A673 (cell line): ENCODE measurements at regions not wholly inside any gene's neighbourhood (a gene's known extent, or its start where the extent isn't known, plus 50 kb on each side); places are given as distances from the start of the nearest gene placed in this dataset.
"Not testable (repeated sequence)": the region's sequence is repeated elsewhere in the genome, so short reads cannot be mapped to it uniquely, and the experiment has no call there.

ENCODE experiments used
- BruUV-seq: library from RNA; stranded (reverse); fragments of 400-500 nt; replicated peaks from 2 replicates; lab custom pipeline; 2021; lab: Mats Ljungman, UMichigan
- CTCF ChIA-PET: fragments of 300-600 bp; sonication (Branson Sonifier 250); formaldehyde crosslinking; loops from one replicate; lab custom pipeline; 2022; ENCODE audit warnings: antibody characterized with exemption; lab: Charles Lee
- POLR2A ChIA-PET: fragments of 300-600 bp; sonication (Branson Sonifier 250); formaldehyde crosslinking; loops from one replicate; lab custom pipeline; 2022; ENCODE audit warnings: antibody characterized with exemption; ENCODE audit not compliant: low non-redundant PET; lab: Charles Lee
- DNase-seq: peaks from one replicate; pipeline ENCODE4 v3.0.0-alpha.2; 2015; ENCODE audit warnings: low spot score
- H3K27ac ChIP-seq: fragments of 200-600 bp; sonication (generic); 2 replicates; pipeline ENCODE4 v1.5.1; 2016; ENCODE audit warnings: mixed run types, low read depth, mild to moderate bottlenecking, mixed read lengths, antibody characterized with exemption, low read length; ENCODE audit not compliant: poor library complexity, severe bottlenecking
- H3K27me3 ChIP-seq: fragments of 200-600 bp; sonication (generic); replicated peaks from 2 replicates; pipeline ENCODE4 v1.6.1; 2017; ENCODE audit warnings: mixed run types, low read depth, mild to moderate bottlenecking, mixed read lengths, antibody characterized with exemption, low read length; ENCODE audit not compliant: insufficient read depth, poor library complexity
- H3K36me3 ChIP-seq: fragments of 200-600 bp; sonication (generic); 2 replicates; pipeline ENCODE4 v1.6.1; 2016; ENCODE audit warnings: mixed run types, mild to moderate bottlenecking, mixed read lengths, antibody characterized with exemption, low read length; ENCODE audit not compliant: insufficient read depth, poor library complexity, severe bottlenecking
- H3K4me1 ChIP-seq: fragments of 200-600 bp; sonication (generic); 2 replicates; pipeline ENCODE4 v1.6.1; 2017; ENCODE audit warnings: mixed run types, mild to moderate bottlenecking, mixed read lengths, antibody characterized with exemption, low read length; ENCODE audit not compliant: insufficient read depth, poor library complexity, severe bottlenecking
- H3K4me3 ChIP-seq: fragments of 200-600 bp; sonication (generic); 2 replicates; pipeline ENCODE4 v1.5.1; 2016; ENCODE audit warnings: low read depth, mixed run types, mild to moderate bottlenecking, mixed read lengths, low read length; ENCODE audit not compliant: poor library complexity, severe bottlenecking
- H3K9me3 ChIP-seq: fragments of 200-600 bp; sonication (generic); 2 replicates; pipeline ENCODE4 v1.6.1; 2016; ENCODE audit warnings: mixed run types, low read depth, mild to moderate bottlenecking, mixed read lengths, antibody characterized with exemption, low read length; ENCODE audit not compliant: poor library complexity, severe bottlenecking
- EZH2 ChIP-seq: fragments of 200-600 bp; sonication (generic); IDR thresholded peaks from 2 replicates; pipeline ENCODE4 v1.6.1; 2017; ENCODE audit warnings: borderline replicate concordance, low read depth, mild to moderate bottlenecking, mixed read lengths, antibody characterized with exemption, low read length; ENCODE audit not compliant: poor library complexity, severe bottlenecking
- intact Hi-C: fragments of 100-400 bp; cut with micrococcal nuclease; formaldehyde crosslinking; loops from one replicate; pipeline ENCODE4 v1.10.0; 2022; ENCODE audit not compliant: unreplicated experiment
- TF ChIP-seq, protein P1 (sequence below): fragments of 300-800, 200-600 bp; sonication (generic); conservative IDR thresholded peaks from 2 replicates; pipeline ENCODE4 v1.5.1; 2017; ENCODE audit warnings: low read depth, mild to moderate bottlenecking, antibody characterized with exemption, low read length, moderate library complexity, mixed read lengths

DNA sequence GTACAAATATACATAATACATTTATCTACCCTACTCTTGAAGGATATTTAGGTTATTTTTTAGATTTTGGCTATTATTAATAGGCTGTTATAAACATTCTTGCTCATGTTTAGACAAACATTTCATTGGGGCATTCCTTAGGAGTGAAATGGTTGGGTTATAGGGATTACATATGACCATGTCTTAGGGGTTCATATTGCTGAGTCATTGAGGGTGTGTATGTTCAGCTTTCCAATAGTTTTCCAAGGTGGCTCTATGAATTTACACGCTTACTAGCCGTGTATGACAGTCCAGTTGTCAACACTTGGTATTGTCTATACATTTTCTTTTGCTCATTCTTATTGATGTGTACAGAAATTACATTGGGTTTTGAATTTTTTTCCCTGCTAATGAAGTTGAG lies 125.8 kb downstream of the OXSM start:
- no peak for DNase-seq
- H3K27me3 ChIP-seq: no peaks in the 10 kb centered on the region
- H3K36me3 ChIP-seq: no peaks in the 10 kb centered on the region
- no peaks in the 10 kb centered on the region for H3K4me1 ChIP-seq
- no peak for TF ChIP-seq EZH2
- TF ChIP-seq, protein P1, sequence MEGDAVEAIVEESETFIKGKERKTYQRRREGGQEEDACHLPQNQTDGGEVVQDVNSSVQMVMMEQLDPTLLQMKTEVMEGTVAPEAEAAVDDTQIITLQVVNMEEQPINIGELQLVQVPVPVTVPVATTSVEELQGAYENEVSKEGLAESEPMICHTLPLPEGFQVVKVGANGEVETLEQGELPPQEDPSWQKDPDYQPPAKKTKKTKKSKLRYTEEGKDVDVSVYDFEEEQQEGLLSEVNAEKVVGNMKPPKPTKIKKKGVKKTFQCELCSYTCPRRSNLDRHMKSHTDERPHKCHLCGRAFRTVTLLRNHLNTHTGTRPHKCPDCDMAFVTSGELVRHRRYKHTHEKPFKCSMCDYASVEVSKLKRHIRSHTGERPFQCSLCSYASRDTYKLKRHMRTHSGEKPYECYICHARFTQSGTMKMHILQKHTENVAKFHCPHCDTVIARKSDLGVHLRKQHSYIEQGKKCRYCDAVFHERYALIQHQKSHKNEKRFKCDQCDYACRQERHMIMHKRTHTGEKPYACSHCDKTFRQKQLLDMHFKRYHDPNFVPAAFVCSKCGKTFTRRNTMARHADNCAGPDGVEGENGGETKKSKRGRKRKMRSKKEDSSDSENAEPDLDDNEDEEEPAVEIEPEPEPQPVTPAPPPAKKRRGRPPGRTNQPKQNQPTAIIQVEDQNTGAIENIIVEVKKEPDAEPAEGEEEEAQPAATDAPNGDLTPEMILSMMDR: no peak
- CTCF ChIA-PET: no interaction called here
- no peaks in the 10 kb centered on the region for H3K9me3 ChIP-seq
- H3K4me3 ChIP-seq: no peak overlapping the region
- BruUV-seq: no TSS peak
- intact Hi-C loops: no loop called here
- H3K27ac ChIP-seq: no peak overlapping the region
- POLR2A ChIA-PET: no interaction called here

DNA sequence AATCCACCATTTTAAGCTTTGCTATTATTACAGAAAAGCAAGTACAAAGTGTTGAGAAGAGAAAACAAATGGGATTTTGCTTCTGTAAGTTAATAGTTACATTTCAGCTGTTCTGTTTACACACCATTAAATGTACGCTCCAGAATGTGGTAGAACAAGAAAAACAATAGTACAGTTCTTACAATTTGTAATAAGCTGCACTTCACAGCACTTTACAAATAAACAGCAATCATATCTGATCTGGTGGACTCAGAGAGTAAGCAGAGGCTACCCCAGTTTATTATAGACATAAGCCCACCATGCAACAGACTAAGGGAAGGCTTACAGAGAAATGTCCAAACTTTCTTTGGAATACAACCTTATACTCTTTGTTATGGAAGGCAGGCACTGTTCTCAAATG lies 126.4 kb downstream of the OXSM start:
- CTCF ChIA-PET: no interaction called here
- BruUV-seq: no TSS peak

DNA sequence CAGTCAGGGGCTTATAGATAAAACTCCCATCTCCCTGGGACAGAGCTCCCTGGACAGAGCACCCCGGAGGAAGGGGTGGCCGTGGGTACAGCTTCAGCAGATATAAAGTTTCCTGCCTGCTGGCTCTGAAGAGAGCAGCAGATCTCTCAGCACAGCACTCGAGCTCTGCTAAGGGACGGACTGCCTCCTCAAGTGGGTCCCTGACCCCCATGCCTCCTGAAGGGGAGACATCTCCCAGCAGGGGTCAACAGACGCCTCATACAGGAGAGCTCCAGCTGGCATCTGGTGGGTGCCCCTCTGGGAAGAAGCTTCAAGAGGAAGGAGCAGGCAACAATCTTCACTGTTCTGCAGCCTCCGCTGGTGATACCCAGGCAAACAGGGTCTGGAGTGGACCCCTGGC lies 142.1 kb downstream of the OXSM start:
- POLR2A ChIA-PET, DNase-seq, CTCF ChIA-PET: not testable (repeated sequence)

More for the DNA sequence above, 126.4 kb downstream of the OXSM start:
- Histone ChIP-seq H3K27ac (no peak overlapping the region), H3K27me3 (no peaks in the 10 kb centered on the region), H3K4me1 (no peaks in the 10 kb centered on the region), H3K36me3 (no peaks in the 10 kb centered on the region), H3K4me3 (no peak overlapping the region), H3K9me3 (no peaks in the 10 kb centered on the region)
- TF ChIP-seq, protein P1: no peak
- no peak for TF ChIP-seq EZH2
- DNase-seq: no peak
- POLR2A ChIA-PET: no interaction called here
- intact Hi-C loops: no loop called here

DNA sequence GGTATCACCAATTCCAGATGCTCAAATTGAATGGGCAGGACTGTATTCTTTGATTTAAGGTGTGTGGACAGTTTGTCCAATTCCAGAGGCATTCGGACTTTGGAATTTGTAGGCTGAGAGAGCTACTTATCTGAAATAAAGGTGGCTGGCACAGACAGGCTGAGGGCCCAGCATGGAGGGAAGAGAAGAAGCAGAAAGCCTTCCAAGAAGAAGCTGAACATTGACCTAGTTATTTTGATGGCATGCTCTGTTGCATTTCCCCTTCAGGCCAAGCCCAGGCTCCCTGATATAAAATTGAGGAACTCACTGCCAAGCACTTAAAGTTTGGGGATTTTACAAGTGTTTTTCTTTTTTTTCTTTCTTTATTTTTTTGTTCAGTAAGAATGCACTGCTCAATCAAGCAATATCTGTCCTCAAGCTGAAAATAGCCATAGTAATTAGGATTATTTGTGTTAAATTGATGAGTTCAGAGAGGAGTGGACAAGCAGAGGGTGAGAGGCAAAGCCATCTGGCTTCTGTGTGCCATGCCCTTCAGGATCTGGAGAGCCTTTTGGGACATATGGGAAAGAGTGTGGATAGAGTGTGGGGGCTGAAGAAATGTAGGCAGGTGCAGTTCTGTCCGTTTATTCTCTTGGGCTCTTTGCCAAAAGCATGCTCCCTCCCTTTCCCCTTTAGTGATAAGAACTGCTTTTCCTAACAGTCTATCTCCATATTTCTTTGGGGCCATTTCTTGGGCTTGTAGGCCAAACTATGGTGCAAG lies 148.9 kb downstream of the OXSM start:
- no peak overlapping the region for H3K4me3 ChIP-seq
- H3K4me1 ChIP-seq: no peaks in the 10 kb centered on the region
- H3K27me3 ChIP-seq: no peaks in the 10 kb centered on the region
- no peak overlapping the region for H3K27ac ChIP-seq
- TF ChIP-seq, protein P1: no peak
- TF ChIP-seq EZH2: no peak
- no TSS peak for BruUV-seq
- H3K9me3 ChIP-seq: no peaks in the 10 kb centered on the region
- H3K36me3 ChIP-seq: no peaks in the 10 kb centered on the region
- ChIA-PET CTCF (no interaction called here), POLR2A (no interaction called here)
- intact Hi-C loops: no loop called here
- DNase-seq: no peak

More for the DNA sequence above, 142.1 kb downstream of the OXSM start:
- intact Hi-C loops, H3K27me3 ChIP-seq, H3K9me3 ChIP-seq, H3K27ac ChIP-seq, H3K4me3 ChIP-seq, BruUV-seq, H3K4me1 ChIP-seq, H3K36me3 ChIP-seq: not testable (repeated sequence)
